Cardiac muscle cell (in vitro differentiated cells and primary cell): ENCODE measurements at regions not wholly inside any gene's neighbourhood (a gene's known extent, or its start where the extent isn't known, plus 50 kb on each side); places are given as distances from the start of the nearest gene placed in this dataset.

Experiments
- DNase-seq, 2 donors: peaks; one replicate each; pipeline versions ENCODE4 v3.0.0 to v3.0.0-alpha.2; 2010 to 2017; ENCODE audit warnings: low read depth in 1 of 2, low spot score in 1 of 2
- H3K27ac ChIP-seq: fragments of 200-600 bp; sonication (generic); 2 replicates; pipeline ENCODE4 v1.5.1; 2016
- H3K27me3 ChIP-seq: fragments of 200-600 bp; sonication (generic); 2 replicates; pipeline ENCODE4 v1.6.0; 2016; ENCODE audit warnings: control low read depth
- H3K36me3 ChIP-seq: fragments of 200-600 bp; sonication (generic); 2 replicates; pipeline ENCODE4 v1.5.1; 2016; ENCODE audit warnings: control low read depth
- H3K4me1 ChIP-seq: fragments of 200-600 bp; sonication (generic); 2 replicates; pipeline ENCODE4 v1.8.1; 2017; ENCODE audit warnings: low read depth, mild to moderate bottlenecking, mixed run types
- H3K4me3 ChIP-seq: fragments of 200-600 bp; sonication (generic); 2 replicates; pipeline ENCODE4 v1.5.1; 2016; ENCODE audit warnings: mild to moderate bottlenecking
- H3K9me3 ChIP-seq: fragments of 200-600 bp; sonication (generic); 2 replicates; pipeline ENCODE4 v1.5.1; 2017; ENCODE audit warnings: low read depth, mild to moderate bottlenecking, control low read depth
- TF ChIP-seq, protein P1 (sequence below): IDR thresholded peaks from 2 replicates; pipeline ENCODE4 v1.5.1; 2012; ENCODE audit warnings: low read depth, mild to moderate bottlenecking, low read length

- H3K36me3 ChIP-seq, result no peaks in the 10 kb centered on the region
- H3K9me3 ChIP-seq, result no peaks in the 10 kb centered on the region
- no peaks in the 10 kb centered on the region for H3K4me1 ChIP-seq
- DNase-seq, result no peak
- H3K4me3 ChIP-seq, result no peak overlapping the region
- no peaks in the 10 kb centered on the region for H3K27me3 ChIP-seq
- TF ChIP-seq, protein P1, sequence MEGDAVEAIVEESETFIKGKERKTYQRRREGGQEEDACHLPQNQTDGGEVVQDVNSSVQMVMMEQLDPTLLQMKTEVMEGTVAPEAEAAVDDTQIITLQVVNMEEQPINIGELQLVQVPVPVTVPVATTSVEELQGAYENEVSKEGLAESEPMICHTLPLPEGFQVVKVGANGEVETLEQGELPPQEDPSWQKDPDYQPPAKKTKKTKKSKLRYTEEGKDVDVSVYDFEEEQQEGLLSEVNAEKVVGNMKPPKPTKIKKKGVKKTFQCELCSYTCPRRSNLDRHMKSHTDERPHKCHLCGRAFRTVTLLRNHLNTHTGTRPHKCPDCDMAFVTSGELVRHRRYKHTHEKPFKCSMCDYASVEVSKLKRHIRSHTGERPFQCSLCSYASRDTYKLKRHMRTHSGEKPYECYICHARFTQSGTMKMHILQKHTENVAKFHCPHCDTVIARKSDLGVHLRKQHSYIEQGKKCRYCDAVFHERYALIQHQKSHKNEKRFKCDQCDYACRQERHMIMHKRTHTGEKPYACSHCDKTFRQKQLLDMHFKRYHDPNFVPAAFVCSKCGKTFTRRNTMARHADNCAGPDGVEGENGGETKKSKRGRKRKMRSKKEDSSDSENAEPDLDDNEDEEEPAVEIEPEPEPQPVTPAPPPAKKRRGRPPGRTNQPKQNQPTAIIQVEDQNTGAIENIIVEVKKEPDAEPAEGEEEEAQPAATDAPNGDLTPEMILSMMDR, result no peak
- no peak overlapping the region for H3K27ac ChIP-seq
Measured at GRCh38 chr6:1244278-1244677, 67.6 kb upstream of the FOXQ1 start.

DNA sequence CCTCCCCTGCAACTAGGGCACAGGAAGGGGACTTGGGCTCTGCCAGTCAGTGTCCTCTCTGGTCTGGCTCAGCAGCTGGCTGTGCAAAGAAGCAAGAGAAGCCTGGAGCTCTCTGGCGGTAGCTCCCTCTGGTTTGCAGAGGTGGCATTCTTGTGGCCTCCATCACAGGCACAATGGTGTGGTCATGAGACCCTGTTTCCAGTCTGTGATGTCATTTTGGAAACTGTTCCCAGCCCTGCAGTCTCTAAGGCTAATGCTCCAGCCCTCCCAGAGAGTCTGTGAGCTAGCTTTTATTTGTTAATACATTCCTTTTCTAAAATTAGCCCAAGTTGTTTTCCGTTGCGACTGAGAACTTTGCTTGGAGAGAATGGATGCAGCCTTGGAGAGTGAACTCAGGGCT is 69.5 kb upstream of the FOXQ1 start:
- no peaks in the 10 kb centered on the region for H3K36me3 ChIP-seq
- DNase-seq, result no peak
- no peaks in the 10 kb centered on the region for H3K4me1 ChIP-seq
- no peaks in the 10 kb centered on the region for H3K9me3 ChIP-seq
- no peak overlapping the region for H3K27ac ChIP-seq
- TF ChIP-seq, protein P1, result no peak
- H3K27me3 ChIP-seq, result peaks cover 4% of the 10 kb centered on the region
- no peak overlapping the region for H3K4me3 ChIP-seq

DNA sequence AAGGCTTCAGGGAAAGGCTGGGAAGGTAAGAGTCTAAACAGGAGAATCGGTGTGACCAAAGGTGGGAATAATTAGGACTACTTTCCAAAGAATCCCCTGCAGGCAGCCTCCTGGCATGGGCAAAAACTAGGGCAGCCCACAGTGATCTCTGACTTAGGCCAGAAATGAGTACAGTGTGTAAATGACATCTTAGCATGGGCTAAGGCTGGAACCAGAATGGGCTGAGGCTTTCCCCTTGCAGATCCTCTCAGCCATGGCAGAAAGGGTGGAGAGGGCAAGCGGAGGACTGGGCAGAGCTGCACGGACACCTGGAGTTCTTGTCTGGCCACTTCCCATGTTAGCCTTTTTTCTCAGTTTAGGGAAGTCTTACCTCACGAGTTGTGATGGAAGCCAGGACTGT is 69.9 kb upstream of the FOXQ1 start:
- DNase-seq, result no peak
- H3K4me3 ChIP-seq, result no peak overlapping the region
- no peaks in the 10 kb centered on the region for H3K36me3 ChIP-seq
- TF ChIP-seq, protein P1, result no peak
- no peaks in the 10 kb centered on the region for H3K9me3 ChIP-seq
- no peak overlapping the region for H3K27ac ChIP-seq
- no peaks in the 10 kb centered on the region for H3K4me1 ChIP-seq
- H3K27me3 ChIP-seq, result peaks cover 5% of the 10 kb centered on the region

GRCh38 chr6:1240766-1241318 is 71.1 kb upstream of the FOXQ1 start:
- TF ChIP-seq, protein P1, result no peak
- Histone ChIP-seq H3K4me1 (no peaks in the 10 kb centered on the region), H3K27ac (no peak overlapping the region), H3K27me3 (peaks cover 5% of the 10 kb centered on the region), H3K36me3 (no peaks in the 10 kb centered on the region), H3K9me3 (no peaks in the 10 kb centered on the region), H3K4me3 (no peak overlapping the region)
- peak in 1 of 2 donors; percentile 2 for DNase-seq

DNA sequence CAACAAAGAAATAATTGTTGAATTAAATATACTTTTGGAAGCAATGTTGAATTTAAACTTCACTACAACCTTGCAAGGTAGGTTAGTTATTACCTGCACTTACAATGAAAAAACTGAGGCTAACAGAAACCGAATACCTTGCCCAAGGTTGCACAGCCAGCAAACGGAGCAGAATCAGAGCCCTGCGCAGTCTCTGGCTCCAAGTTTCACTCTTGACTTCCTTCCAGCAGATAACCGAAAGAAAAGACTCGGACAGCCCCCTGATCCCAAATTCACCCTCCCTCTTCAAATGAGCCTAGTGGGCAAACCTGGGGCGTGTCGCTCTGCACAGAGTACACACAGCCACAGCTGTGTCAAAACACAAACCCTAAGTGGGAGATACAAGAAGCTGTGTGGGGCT is 72.1 kb upstream of the FOXQ1 start:
- Histone ChIP-seq H3K27me3 (peaks cover 11% of the 10 kb centered on the region), H3K27ac (no peak overlapping the region), H3K36me3 (no peaks in the 10 kb centered on the region), H3K4me1 (no peaks in the 10 kb centered on the region), H3K4me3 (no peak overlapping the region), H3K9me3 (no peaks in the 10 kb centered on the region)
- DNase-seq, result no peak
- TF ChIP-seq, protein P1, result no peak

GRCh38 chr6:1238040-1238439 is 73.9 kb upstream of the FOXQ1 start:
- H3K27ac ChIP-seq, result no peak overlapping the region
- H3K36me3 ChIP-seq, result no peaks in the 10 kb centered on the region
- no peak overlapping the region for H3K4me3 ChIP-seq
- no peak for DNase-seq
- H3K9me3 ChIP-seq, result no peaks in the 10 kb centered on the region
- no peaks in the 10 kb centered on the region for H3K4me1 ChIP-seq
- TF ChIP-seq, protein P1, result no peak
- H3K27me3 ChIP-seq, result peaks cover 15% of the 10 kb centered on the region
